H1 (cell line): ENCODE measurements at regions not wholly inside any gene's neighbourhood (a gene's known extent, or its start where the extent isn't known, plus 50 kb on each side); places are given as distances from the start of the nearest gene placed in this dataset.

ENCODE experiments used
- POU5F1 ChIP-seq: IDR thresholded peaks from 2 replicates; pipeline ENCODE4 v1.6.1; 2011; ENCODE audit warnings: low read depth, mild to moderate bottlenecking, low read length, moderate library complexity

DNA sequence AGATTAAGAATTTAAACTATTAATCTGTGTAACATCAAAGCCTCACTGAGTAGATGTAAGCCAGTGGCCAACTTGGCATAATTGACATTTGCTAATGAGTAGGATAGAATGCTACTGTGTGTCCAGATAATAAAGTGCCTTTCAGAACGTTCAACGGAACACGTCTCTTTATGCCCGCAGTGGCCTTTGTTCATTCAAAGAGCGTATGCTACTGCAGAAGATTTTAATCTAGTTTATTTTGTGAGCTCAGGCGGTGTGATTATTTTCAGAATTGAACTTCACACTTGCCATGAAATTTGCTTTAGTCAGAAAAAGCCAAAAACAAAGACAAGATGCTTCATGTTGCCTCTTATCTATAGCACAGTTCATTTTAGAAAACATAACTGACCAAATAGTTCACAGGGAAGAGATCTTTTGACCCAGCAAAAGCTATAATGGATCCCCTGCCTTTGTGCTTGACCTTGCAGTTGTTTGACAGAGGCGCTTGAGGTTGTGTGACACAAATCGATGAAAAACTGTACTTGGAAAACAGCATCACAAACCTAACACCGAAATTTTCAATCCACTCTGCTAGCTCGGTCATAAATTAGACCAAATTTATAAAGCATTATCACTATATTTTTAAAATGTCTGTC lies 530.9 kb upstream of the TYRP1 start (continued):
- TF ChIP-seq POU5F1: no peak
- TF ChIP-seq, all 59 proteins: peak for 0
